NCI-H2029 (cell line): ENCODE measurements at regions not wholly inside any gene's neighbourhood (a gene's known extent, or its start where the extent isn't known, plus 50 kb on each side); places are given as distances from the start of the nearest gene placed in this dataset.
"Not testable (repeated sequence)": the region's sequence is repeated elsewhere in the genome, so short reads cannot be mapped to it uniquely, and the experiment has no call there.

Experiments used
- DNase-seq: peaks from one replicate; lab custom pipeline; 2025; lab: John Stamatoyannopoulos, UW

DNA sequence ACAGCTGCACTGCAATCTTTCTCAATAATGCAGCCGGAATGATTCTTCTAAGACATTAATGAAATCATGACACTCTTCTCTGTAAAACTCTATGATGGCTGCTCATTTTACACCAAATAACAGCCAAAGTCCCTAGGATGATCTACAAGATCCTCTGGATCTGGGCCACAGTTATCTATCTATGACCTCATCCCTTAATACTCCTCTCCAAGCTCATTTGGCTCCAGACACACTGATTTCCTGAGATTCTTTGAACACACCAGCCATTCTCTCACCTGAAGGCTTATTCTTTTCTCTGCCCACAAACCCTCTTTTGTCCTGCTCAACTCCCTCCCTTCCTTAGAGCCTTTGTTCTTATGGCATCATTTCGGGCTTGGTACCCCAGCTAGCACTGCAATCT is 577.4 kb upstream of the ANKRD30A start:
- no peak for DNase-seq

DNA sequence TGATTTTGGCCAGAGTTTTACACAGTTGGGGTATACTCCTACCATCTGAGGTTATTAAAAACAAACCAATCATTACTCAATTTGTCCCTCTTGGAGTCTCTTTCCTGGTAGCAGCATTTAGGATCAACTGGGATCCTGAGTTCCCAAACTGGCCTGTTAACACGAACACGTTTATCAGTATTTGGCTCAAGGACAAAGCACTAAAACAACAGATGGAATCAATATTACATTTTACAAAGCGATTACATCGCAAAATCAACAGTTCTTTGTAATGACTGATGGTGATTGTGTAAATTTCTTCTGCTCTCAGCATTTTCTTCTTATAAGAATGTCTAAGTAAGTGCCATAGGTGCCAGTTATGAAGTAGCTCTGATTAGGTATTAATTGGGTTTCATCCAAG is 582.9 kb upstream of the ANKRD30A start:
- no peak for DNase-seq

DNA sequence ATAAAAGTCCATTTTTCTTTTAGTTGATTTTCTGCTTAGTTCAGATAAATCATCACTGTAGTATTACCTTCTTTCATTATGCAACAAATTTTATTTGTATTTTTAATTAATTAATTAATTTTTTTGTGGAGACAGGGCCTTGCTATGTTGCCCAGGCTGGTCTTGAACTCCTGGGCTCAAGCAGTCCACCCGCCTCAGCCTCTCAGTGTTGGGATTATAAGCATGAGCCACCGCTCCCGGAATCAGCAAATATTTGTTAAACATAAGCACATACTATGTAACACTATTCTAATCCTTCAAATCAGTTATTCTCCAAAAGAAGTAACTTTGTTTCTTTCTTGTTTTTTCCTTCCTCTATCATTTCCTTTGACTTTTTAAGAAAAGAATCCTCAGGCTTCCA is 584.8 kb upstream of the ANKRD30A start:
- no peak for DNase-seq

DNA sequence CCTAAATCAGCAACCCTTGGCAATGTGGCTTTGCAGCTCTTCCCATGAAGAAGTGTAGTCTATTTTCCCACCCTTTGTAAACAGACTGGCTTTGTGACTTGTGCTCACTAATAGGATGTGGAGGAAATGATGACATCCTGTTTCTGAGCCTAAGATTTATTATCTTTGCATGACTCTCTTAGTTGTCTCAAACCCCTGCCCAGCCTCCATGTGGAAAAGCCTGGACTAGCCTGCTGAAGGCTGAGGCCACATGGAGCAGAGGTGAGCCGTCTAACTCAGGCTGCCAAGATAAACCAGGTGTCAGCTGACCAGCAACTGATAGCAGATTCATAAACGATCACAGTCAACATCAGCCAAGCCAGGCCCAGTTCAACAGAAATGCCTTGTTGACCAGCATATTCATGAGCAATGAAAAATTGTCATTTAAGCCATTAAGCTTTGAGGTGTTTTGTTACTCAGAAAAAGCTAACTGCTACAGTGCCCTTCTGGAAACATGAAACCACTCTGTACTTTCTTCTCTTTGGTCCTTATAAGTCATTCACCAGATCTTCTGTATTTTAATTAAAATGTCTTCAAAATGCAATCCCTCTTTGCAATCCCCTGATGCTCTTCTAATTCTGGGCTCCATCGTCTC is 586.3 kb upstream of the ANKRD30A start:
- DNase-seq = no peak

DNA sequence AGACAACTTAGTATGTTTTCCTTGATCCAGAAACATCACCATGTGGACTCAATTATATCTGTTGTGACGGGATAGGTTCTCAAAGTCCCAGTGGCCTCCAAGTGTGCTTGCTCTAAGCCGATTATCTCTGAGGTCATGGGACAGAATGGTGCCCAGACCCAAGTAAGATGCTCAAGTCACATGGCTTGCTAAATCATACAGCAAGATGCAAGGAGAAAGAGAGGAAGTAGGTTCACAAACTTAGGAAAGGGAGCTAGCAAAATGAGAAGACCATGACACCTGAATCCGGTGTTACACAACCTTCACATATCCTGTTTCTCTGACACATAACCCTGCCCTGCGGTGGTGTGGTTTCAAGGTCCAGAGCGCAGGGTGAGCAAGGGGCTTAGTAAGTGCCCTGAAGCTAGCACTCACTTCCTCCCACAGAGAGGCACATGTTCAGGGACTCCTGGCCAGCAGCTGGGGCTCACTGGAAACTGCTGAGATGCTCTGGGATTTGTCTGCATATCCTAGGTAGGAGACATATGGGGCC is 590.9 kb upstream of the ANKRD30A start:
- DNase-seq = no peak

DNA sequence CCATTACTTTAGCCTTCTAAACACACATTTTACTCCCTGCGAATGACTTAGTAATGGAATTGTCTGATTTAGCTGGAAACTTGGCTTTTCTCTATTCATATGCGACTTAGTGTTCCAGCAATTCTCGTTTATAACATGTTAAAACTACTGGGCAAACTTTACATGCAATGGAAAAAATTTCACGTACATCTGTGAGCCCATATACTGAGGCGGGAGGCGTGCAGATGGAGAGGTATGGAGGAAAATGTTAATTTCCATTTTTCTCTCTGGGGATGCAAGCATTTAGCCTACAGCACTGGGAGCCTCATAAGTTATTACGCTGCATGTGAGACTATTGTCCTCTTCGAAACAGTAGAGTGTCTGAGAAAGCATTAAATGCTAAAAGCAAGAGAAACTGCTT is 591.5 kb upstream of the ANKRD30A start:
- no peak for DNase-seq

DNA sequence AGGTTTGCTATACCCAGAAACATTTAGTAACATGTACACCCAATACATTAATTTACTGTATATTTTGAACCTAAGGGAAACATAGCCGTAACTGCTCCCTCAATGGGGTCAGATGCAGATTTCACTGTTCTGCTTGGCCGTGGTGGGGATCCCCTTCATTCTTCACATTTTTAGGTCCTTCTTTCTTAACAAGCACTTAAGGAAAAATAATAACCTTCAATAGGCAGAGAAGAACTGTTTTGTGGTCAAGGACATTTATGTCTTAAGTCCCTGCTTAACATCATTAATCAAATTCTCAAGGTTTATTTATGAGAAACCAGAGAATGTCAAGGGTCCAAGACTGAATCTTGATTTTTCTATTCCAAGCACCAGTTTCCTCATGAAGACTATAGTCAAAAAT is 592.1 kb upstream of the ANKRD30A start:
- DNase-seq = no peak

DNA sequence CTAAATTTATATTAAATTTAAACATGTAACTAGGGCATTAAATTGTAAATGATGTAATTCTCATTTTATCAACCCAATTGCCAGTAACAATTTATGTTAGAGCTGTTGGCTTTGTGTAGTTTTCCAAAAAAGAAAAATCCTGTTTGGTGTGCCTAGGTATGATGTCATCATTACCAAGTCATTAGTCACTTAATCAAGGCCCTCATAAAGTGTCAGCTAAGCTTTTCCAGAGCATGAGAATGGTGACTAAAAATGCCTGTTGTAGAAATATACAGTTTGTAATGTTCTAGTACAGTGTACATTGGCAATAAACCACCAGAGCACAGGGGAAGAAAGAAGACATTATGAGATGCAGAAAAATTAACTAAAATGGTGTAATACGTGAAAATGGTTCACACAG is 593.8 kb upstream of the ANKRD30A start:
- no peak for DNase-seq

DNA sequence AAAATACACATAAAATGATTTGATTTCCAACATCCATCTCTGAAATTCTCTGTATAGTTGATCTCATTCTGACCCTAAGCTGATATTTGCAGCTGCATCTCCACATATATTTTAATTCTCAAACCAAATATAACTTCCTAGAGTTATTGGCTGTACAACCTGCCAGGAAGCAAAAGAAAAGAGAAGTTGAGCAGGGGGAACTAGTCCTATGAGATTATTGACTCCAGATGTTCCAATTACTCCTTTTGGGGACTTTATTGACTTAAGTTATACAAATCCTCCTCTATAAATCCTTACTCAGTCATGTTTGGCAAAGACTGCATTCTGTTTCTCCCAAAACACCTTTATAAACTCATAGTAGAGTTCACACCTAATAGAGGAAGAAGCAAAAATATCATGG is 599.4 kb upstream of the ANKRD30A start:
- DNase-seq = no peak

DNA sequence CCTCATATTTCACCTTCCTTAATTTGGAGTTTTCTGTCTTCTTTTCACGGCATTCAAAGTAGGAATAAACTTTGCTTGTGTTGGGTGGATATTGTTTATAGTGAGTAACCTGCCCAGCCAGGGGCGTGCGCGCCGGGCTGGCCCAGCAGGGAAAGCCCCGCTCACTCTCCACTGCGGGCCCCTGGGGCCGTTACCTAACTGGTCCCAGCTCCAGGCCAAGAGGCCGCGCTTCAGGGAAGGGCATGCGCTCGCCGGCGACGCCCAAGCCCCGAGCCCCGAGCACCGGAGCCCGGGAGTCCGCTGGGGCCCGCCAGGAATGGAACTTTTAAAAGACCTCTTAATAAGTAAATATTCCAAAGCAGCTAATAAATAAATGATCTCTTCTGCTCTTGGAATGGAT is 601.3 kb upstream of the ANKRD30A start:
- DNase-seq = not testable (repeated sequence)

DNA sequence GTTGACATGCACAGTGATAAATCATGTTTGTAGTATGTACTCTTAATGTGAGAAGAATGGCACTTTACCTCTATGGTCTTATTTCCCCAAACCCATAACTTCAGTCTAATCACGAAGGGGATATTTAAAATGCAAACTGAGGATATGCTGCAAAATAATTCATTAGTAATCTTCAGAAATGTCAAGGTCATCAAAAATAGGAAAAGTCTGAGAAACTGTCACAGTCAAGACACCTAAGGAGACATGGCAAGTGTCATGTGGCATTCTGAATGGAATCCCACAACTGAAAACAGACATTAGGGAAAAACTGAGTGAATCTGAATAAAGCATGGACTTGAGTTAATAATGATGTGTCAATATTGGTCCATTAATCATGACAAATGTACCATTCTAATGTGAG is 605.5 kb upstream of the ANKRD30A start:
- no peak for DNase-seq

DNA sequence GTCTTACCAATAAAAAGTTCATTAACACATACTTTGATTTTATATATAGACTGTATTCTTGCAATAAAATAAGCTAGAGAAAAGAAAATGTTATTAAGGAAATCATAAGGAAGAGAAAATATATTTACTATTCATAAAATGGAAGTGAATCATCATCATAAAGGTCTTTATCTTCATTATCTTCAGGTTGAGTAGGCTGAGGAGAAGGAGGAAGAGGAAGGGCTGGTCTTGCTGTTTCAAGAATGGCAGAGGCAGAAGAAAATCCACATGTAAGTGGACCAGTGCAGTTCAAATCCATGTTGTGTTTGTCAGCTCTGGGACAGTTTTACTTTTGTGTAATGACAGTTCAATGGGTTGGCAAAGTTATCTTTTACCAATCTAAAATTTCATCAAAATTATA is 609.1 kb upstream of the ANKRD30A start:
- no peak for DNase-seq

DNA sequence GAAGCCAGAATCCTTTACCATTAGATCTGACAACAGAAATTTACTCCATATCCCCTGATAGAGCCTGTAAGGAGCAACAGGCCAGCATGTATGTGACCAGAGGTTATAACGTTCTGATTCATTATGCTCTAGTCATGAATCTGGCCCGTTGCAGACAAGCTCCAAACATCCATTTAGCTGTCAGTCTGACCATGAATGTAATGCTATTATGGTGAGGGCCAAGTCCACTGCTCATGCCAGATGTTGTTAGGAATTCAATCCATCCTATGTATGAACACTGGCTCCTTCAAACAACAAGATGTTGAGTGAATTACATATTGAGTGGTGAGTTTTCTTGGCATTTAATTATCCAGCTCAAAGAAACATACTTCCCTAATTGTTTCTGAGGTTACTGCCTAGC is 610.1 kb upstream of the ANKRD30A start:
- DNase-seq = no peak

DNA sequence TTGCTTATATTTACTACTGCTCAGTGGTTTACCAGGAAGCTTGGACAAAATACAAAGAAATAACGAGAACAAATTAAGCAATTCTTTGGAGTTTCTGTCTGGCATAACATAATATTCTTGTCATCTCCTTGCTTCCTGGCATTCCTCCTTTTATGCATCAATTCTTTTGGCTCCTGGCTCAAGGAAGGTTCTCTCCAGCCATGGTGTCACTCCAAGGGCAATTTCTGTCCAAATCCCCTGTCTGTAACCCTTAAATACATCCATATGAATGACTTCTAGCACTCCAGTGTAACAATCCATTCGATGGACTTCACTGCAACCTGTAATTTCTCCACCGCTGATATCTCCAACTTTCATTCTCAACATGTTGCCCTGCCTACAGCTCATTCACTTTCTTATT is 617.7 kb upstream of the ANKRD30A start:
- no peak for DNase-seq

DNA sequence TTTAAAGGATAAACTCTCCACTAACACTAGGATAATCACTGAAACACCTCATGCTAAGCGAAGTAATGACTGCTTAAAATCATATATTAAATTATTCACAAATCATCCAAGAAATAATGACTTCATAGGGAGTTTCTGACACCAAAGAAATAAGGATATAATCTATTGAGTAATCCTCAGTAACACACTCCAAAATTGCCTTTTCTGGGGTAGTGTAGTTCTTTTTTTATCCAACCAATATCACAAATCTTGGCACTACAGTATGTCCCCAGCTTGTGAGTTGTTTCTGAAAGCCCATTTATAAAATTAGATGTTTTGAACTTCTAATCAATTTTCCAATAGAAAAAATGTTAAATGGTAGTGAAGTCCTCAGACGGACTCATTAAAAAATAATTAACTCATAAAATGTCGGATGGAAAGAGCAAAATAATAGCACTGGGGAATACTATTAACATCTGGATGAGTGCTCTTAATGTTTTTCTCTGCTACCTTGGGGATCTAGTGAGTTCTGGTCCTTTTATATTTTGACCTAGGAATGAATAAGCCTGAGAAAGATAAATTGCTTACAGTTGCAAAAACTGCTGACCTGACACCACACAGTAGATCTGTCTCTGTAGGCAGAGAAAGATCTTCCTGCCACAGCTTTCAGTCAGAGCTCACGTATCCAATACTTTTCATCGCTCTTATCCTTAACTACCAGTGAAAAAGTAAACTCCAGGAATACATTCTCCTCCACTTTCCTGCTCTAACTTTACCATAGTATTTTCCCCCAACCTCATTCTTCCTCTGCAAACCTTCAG is 618.5 kb upstream of the ANKRD30A start:
- no peak for DNase-seq

DNA sequence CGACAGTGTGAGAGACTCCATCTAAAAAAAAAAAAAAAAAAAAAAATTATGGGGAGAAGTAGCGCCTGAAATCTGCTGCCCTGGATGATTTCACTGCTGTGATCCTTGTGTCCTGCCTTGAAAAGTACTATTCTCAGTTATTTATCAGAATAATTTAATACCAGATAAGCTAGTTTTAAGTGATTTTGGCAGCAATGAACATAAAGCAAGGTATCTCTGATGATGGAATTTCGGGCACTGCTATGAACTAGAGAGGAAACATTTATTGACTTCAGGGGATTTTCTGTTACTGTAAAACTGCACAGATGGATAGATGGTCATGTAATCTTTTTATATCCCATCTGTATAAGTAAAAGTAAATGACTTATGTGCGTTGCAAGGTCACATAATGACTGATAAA is 619.1 kb upstream of the ANKRD30A start:
- no peak for DNase-seq

DNA sequence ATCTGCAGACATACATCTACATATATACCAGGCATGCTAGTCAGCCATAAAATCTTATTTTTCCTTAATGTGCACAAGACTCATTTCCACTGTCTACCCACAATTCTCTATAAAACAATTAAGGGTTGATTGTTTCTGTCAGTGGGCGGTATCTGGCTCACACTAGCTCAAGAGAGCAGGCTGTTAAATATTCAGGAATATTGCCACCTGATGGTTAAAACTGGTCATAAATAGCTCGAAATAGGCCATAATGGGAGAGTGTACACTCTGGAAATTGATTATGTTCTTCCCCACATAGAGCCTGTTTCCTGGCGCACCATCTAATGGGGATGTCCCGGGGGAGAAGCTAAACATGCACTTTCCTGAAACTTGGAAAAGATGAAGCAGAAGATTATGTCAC is 620.6 kb upstream of the ANKRD30A start:
- no peak for DNase-seq

DNA sequence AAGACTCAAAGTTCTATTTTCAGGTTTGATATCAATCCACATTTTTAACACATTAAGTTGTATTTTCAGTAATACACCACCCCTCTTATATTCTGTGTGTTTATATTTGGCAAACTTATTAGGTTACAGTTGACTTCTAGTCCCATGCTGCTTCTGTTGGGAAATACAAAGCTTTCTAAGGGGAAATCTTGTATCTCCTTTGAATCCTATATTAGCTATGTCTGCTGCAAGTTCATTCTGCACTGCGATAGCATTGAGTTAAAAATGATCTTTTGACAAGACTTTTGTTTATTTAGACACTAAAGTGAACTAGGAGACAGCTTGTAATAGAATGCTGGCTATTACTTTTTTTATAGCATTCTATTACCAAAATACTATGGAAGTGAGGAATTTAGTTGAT is 625.1 kb upstream of the ANKRD30A start:
- DNase-seq = no peak

DNA sequence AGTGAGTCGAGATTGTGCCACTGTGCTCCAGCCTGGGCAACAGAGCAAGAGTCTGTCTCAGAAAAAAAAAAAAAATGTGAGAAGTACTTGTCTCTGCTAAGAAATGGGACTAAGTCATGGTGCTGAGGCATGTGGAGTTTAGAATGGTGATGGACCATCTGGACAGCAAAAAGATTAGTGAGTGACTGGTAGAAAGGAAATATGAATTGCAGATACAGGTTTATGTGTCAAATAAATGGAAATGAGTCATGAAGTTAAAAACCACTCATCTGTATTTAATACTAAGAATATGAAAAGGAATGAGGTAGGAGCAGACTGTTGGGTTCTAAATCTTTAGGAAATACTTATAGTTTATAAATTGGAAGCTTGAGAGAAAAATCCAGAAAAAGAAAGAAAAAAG is 625.7 kb upstream of the ANKRD30A start:
- DNase-seq = no peak

DNA sequence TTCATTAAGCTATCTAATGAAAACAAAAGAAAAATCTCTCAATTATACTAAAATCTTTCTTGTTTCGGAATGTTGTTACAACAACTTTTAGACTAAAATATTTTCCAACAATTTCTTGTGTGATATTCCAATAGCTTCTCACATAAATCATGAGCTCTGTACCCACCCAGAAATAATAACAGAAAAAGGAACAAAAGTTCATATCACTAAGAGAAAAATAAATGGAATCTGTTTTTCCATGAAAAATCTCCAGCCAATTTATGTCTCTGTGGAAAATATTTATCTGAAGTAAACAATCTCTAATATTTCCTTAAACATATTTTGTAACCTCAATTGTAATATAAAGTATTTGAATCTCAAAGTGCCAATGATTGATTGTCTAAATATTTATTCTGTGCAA is 628.6 kb upstream of the ANKRD30A start:
- no peak for DNase-seq

DNA sequence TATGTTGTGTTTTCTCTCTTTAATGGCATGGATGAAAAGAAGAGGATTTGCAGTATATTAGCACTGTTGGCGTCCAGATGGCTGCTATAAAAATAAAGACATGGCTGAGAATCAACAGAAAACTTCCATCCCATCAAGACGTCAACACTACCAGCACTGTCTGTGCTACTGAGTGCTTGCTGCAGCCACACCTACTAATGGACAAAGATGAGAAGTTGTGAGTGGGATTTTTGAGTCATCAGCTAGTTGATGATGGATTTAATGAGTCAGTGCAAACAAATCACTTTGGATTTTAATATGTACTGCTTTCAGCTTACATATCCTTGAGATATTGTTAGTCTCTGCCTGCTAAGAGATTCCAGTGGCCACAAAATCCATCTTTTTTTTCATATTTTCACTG is 631.0 kb upstream of the ANKRD30A start:
- DNase-seq = no peak

DNA sequence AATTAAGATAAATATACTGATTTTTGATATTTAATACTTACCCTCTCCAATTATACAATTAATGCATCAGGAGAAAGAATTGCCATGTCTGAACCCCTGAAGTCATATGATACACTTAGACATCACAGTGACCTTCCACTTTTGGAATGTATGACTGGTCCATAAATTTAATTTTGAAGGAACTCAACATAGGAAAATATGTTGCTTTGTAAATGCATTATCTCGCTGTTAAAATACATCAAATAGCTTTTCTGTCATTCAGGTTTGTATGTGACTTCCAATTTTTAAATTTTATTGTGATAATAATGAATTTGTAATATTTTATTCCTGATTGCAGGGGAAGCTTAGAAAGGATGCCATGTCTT is 631.9 kb upstream of the ANKRD30A start:
- no peak for DNase-seq

DNA sequence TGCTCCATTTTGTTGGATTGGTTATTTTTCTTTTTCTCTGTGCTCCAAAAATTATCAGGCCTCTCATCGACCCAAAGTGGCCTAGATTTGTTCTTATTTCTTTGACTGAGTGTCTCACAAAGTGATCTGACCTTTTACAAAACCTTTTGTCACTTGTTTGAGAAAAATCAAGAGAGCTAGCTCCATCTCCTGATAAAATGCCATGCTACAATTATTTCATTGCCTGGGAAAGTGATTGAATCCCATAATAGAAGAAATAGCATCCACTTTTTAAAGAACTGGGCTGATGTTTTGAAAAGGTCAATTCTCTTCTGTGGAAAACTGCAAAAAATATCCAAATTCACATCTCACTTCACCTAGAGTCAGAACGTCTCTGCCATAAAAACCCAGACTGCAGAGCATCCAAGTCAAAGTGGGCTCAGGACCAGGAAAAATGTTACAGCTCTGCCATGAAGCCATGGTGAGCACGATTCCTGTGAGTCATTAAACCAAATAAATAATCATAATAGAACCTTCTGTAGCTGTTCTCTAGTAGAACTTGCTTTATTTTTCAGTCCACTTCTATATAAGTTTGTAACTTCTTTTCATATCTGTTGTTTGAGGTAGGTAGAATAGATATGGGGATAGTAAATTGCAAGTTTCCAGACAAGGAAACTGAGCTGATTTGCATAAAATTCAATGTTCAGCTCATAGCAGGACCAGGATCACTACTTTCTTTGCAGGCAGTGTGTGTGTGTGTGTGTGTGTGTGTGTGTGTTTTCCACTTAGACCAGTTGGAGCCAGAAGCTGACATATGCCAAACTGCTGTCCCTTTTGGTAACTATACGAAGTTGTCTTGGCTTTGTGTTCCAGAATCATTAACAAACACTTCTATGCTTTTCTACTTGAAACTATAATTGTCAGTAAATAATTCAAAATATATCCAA is 632.5 kb upstream of the ANKRD30A start:
- DNase-seq = no peak
